CD14-positive monocyte (primary cell): ENCODE measurements at regions not wholly inside any gene's neighbourhood (a gene's known extent, or its start where the extent isn't known, plus 50 kb on each side); places are given as distances from the start of the nearest gene placed in this dataset.

ENCODE experiments used
- DNase-seq, 3 donors: peaks; one replicate each; pipeline ENCODE4 v3.0.0-alpha.2; 2011 to 2022
- H2AFZ ChIP-seq: 2 replicates; pipeline ENCODE4 v1.6.0; 2012; ENCODE audit warnings: mild to moderate bottlenecking, low read depth, low read length, inconsistent platforms; ENCODE audit not compliant: insufficient read depth, poor library complexity, severe bottlenecking
- H3K27ac ChIP-seq, 2 donors: 1 replicate in 1 of 2; 2 replicates in 1 of 2; pipeline ENCODE4 v1.5.1; 2012 to 2013; ENCODE audit warnings: low read length in 2 of 2, control low read depth in 1 of 2, inconsistent platforms in 1 of 2, low read depth in 1 of 2, mild to moderate bottlenecking in 1 of 2
- H3K27me3 ChIP-seq, 2 donors: one replicate each; pipeline versions ENCODE4 v1.6.0 to v1.6.1; 2011 to 2013; ENCODE audit warnings: low read length in 2 of 2; ENCODE audit not compliant: control insufficient read depth in 2 of 2, insufficient read depth in 2 of 2
- H3K36me3 ChIP-seq, 2 donors: replicated peaks in 1 of 2; 1 replicate in 1 of 2; 2 replicates in 1 of 2; pipeline versions ENCODE4 v1.5.1 to v1.6.1; 2012 to 2013; ENCODE audit warnings: low read length in 2 of 2, control low read depth in 1 of 2, inconsistent platforms in 1 of 2, mild to moderate bottlenecking in 1 of 2; ENCODE audit not compliant: insufficient read depth in 2 of 2, control insufficient read depth in 1 of 2
- H3K4me1 ChIP-seq, 2 donors: 1 replicate in 1 of 2; 2 replicates in 1 of 2; pipeline versions ENCODE4 v1.5.1 to v1.6.1; 2012 to 2013; ENCODE audit warnings: low read length in 2 of 2, control low read depth in 1 of 2, inconsistent platforms in 1 of 2, mild to moderate bottlenecking in 1 of 2, moderate library complexity in 1 of 2; ENCODE audit not compliant: insufficient read depth in 2 of 2, control insufficient read depth in 1 of 2
- H3K4me2 ChIP-seq: replicated peaks from 2 replicates; pipeline ENCODE3; 2012; ENCODE audit warnings: low read length, moderate library complexity, mild to moderate bottlenecking; ENCODE audit not compliant: poor library complexity, severe bottlenecking; ENCODE audit errors: extremely low read depth
- H3K4me3 ChIP-seq, 3 experiments: fragments of 200-600 bp in 1 of 3; sonication (generic) in 1 of 3; replicated peaks in 1 of 3; 1 replicate in 2 of 3; 2 replicates in 1 of 3; pipeline ENCODE4 v1.5.1; 2011 to 2013; ENCODE audit warnings: low read length in 3 of 3, mild to moderate bottlenecking in 3 of 3, control low read depth in 2 of 3, low read depth in 2 of 3, inconsistent platforms in 1 of 3, moderate library complexity in 1 of 3
- H3K79me2 ChIP-seq: 2 replicates; pipeline ENCODE4 v1.6.0; 2012; ENCODE audit warnings: mild to moderate bottlenecking, control low read depth, inconsistent platforms, low read length, moderate library complexity; ENCODE audit not compliant: insufficient read depth
- H3K9ac ChIP-seq: 2 replicates; pipeline ENCODE4 v1.6.0; 2017; ENCODE audit warnings: low read length, mild to moderate bottlenecking; ENCODE audit not compliant: insufficient read depth, poor library complexity, severe bottlenecking
- H3K9me3 ChIP-seq, 2 donors: replicated peaks in 1 of 2; 1 replicate in 1 of 2; 2 replicates in 1 of 2; pipeline versions ENCODE4 v1.5.1 to v1.6.1; 2012 to 2013; ENCODE audit warnings: low read length in 2 of 2, control low read depth in 1 of 2; ENCODE audit not compliant: control insufficient read depth in 1 of 2, insufficient read depth in 1 of 2
- H4K20me1 ChIP-seq: 2 replicates; pipeline ENCODE4 v1.6.0; 2012; ENCODE audit warnings: mild to moderate bottlenecking, low read length, control low read depth, moderate library complexity; ENCODE audit not compliant: insufficient read depth
- H3K27ac Mint-ChIP-seq, 7 donors: one replicate each; pipeline ENCODE4 v1.8.0; 2020; ENCODE audit warnings: mild to moderate bottlenecking in 7 of 7, mixed read lengths in 7 of 7, moderate library complexity in 6 of 7, inconsistent platforms in 2 of 7
- H3K27me3 Mint-ChIP-seq, 3 donors: one replicate each; pipeline ENCODE4 v1.8.0; 2021 to 2022; ENCODE audit warnings: low read depth in 3 of 3, mild to moderate bottlenecking in 3 of 3, mixed read lengths in 3 of 3, moderate library complexity in 3 of 3, inconsistent platforms in 1 of 3
- H3K36me3 Mint-ChIP-seq, 2 donors: one replicate each; pipeline ENCODE4 v1.8.0; 2020; ENCODE audit warnings: mixed read lengths in 2 of 2, inconsistent platforms in 1 of 2, mild to moderate bottlenecking in 1 of 2
- H3K4me1 Mint-ChIP-seq: one replicate; pipeline ENCODE4 v1.8.0; 2020; ENCODE audit warnings: mild to moderate bottlenecking, mixed read lengths
- H3K4me3 Mint-ChIP-seq, 2 donors: one replicate each; pipeline ENCODE4 v1.8.0; 2020; ENCODE audit warnings: mild to moderate bottlenecking in 2 of 2, mixed read lengths in 2 of 2, moderate library complexity in 1 of 2
- H3K9me3 Mint-ChIP-seq, 7 donors: one replicate each; pipeline ENCODE4 v1.8.0; 2020 to 2022; ENCODE audit warnings: mixed read lengths in 7 of 7, mild to moderate bottlenecking in 6 of 7, moderate library complexity in 6 of 7, inconsistent platforms in 2 of 7
- CTCF ChIP-seq: fragments of 200-600 bp; IDR thresholded peaks from one replicate; pipeline ENCODE4 v1.8.0; 2022; ENCODE audit warnings: antibody characterized with exemption, mild to moderate bottlenecking
- WGBS: methylation state at CpG from one replicate; pipeline ENCODE4 v1.1.5; 2013; ENCODE audit warnings: missing lambda C conversion rate; ENCODE audit not compliant: insufficient coverage; 5-methylcytosine and 5-hydroxymethylcytosine counted together
- intact Hi-C, 2 donors: fragments of 100-400 bp; cut with micrococcal nuclease; formaldehyde crosslinking; loops; one replicate each; pipeline versions ENCODE4 v1.15.0 to v1.15.1; 2023

- Histone ChIP-seq H4K20me1 (no peaks in the 10 kb centered on the region), H3K4me3 (no peak overlapping the region), H3K9me3 (no peaks in the 10 kb centered on the region), H3K9ac (no peak overlapping the region), H3K4me1 (peaks cover 2 to 8% of the 10 kb centered on the region in 2 donors), H3K79me2 (no peaks in the 10 kb centered on the region), H3K4me2 (no peak overlapping the region), H3K27me3 (no peaks in the 10 kb centered on the region), H3K27ac (no peak overlapping the region), H2AFZ (no peak overlapping the region), H3K36me3 (no peaks in the 10 kb centered on the region)
- Mint-ChIP-seq H3K27ac (no peak overlapping the region), H3K36me3 (no peaks in the 10 kb centered on the region), H3K4me3 (no peak overlapping the region), H3K27me3 (peaks cover 0 to 1% (median 0%) of the 10 kb centered on the region in 3 donors), H3K9me3 (peaks cover 2 to 10% (median 5%) of the 10 kb centered on the region in 7 donors), H3K4me1 (peaks cover 10% of the 10 kb centered on the region)
- intact Hi-C loops: no loop called here
- no peak for TF ChIP-seq CTCF
- WGBS: 100% methylated on average over 1 of the region's 2 CpGs
- no peak for DNase-seq
These were observed 294.5 kb upstream of the CLNK start for GRCh38 chr4:10979032-10979431.

GRCh38 chr4:10977534-10977933, 293.0 kb upstream of the CLNK start:
- Histone ChIP-seq H2AFZ (no peak overlapping the region), H3K9me3 (no peaks in the 10 kb centered on the region), H4K20me1 (no peaks in the 10 kb centered on the region), H3K27me3 (no peaks in the 10 kb centered on the region), H3K4me1 (no peaks in the 10 kb centered on the region), H3K36me3 (no peaks in the 10 kb centered on the region), H3K27ac (no peak overlapping the region), H3K4me2 (no peak overlapping the region), H3K79me2 (no peaks in the 10 kb centered on the region), H3K4me3 (no peak overlapping the region), H3K9ac (no peak overlapping the region)
- Mint-ChIP-seq H3K27me3 (peaks cover 0 to 1% (median 1%) of the 10 kb centered on the region in 3 donors), H3K9me3 (peaks cover 0 to 10% (median 5%) of the 10 kb centered on the region in 7 donors), H3K4me1 (no peaks in the 10 kb centered on the region), H3K27ac (no peak overlapping the region), H3K4me3 (no peak overlapping the region), H3K36me3 (no peaks in the 10 kb centered on the region)
- intact Hi-C loops: no loop called here
- peak; percentile 3 to 48 (median 37) for DNase-seq
- 85% methylated on average over 2 of the region's 2 CpGs for WGBS
- TF ChIP-seq CTCF: no peak
